Activated CD8-positive, alpha-beta T cell treated with anti-CD3 and anti-CD28 coated beads for 36 hours (primary cell): ENCODE measurements at regions not wholly inside any gene's neighbourhood (a gene's known extent, or its start where the extent isn't known, plus 50 kb on each side); places are given as distances from the start of the nearest gene placed in this dataset.
"Not testable (repeated sequence)": the region's sequence is repeated elsewhere in the genome, so short reads cannot be mapped to it uniquely, and the experiment has no call there.

Source experiments
- ATAC-seq: fragments of 200-7000 bp; cut with Tn5 transposase; one replicate; pipeline ENCODE4 v1.10.0; 2021; ENCODE audit warnings: mild to moderate bottlenecking, moderate library complexity
- CTCF ChIA-PET: fragments of 350-600 bp; sonication (Branson Sonifier 250); formaldehyde crosslinking; loops from one replicate; lab custom pipeline; 2021; ENCODE audit warnings: antibody characterized with exemption; lab: Charles Lee
- POLR2A ChIA-PET: fragments of 350-600 bp; sonication (Branson Sonifier 250); formaldehyde crosslinking; loops from one replicate; lab custom pipeline; 2021; ENCODE audit warnings: antibody characterized with exemption; lab: Charles Lee
- DNase-seq: peaks from one replicate; pipeline ENCODE4 v3.0.0-alpha.2; 2020
- H3K27ac Mint-ChIP-seq: one replicate; pipeline ENCODE4 v1.8.0; 2021; ENCODE audit warnings: mild to moderate bottlenecking, mixed read lengths
- H3K27me3 Mint-ChIP-seq: one replicate; pipeline ENCODE4 v1.8.0; 2021; ENCODE audit warnings: mixed read lengths
- H3K36me3 Mint-ChIP-seq: one replicate; pipeline ENCODE4 v1.8.0; 2021; ENCODE audit warnings: low read depth, mixed read lengths
- H3K4me1 Mint-ChIP-seq: one replicate; pipeline ENCODE4 v1.8.0; 2021; ENCODE audit warnings: low read depth, mixed read lengths
- H3K4me3 Mint-ChIP-seq: one replicate; pipeline ENCODE4 v1.8.0; 2021; ENCODE audit warnings: mild to moderate bottlenecking, moderate library complexity, mixed read lengths
- H3K9me3 Mint-ChIP-seq: one replicate; pipeline ENCODE4 v1.8.0; 2021; ENCODE audit warnings: mixed read lengths
- CTCF ChIP-seq: fragments of 200-600 bp; IDR thresholded peaks from one replicate; pipeline ENCODE4 v1.8.0; 2022; ENCODE audit warnings: antibody characterized with exemption, mild to moderate bottlenecking
- intact Hi-C: fragments of 100-400 bp; cut with micrococcal nuclease; formaldehyde crosslinking; loops from one replicate; pipeline ENCODE4 v1.10.0; 2022

DNA sequence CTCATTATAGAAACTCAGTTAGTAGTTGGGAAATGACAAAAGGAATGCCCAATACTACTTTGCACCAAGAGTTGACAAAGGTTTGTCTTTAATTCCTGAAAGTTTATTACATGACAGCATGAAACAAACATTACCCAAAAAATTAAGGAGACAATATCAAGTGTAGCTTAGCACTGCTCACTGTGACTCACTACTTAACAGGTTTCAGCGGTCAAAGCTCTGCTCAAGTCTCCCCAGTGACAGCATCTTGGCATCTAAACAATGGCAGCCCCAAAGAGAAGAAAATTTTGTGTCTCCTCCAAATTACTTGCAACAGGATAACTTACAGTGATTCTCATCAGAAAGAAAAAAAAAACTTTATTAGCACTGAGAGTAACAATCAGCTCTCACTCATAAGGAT is 1030.2 kb downstream of the EFNA5 start:
- TF ChIP-seq CTCF: no peak
- H3K27me3 Mint-ChIP-seq: no peaks in the 10 kb centered on the region
- intact Hi-C loops: no loop called here
- H3K9me3 Mint-ChIP-seq: peaks cover 7% of the 10 kb centered on the region
- no peaks in the 10 kb centered on the region for H3K4me1 Mint-ChIP-seq
- DNase-seq: no peak
- ChIA-PET CTCF (interaction anchor here (0.6 kb wide), 1 partner anchor 601 kb away, joined by 3 read pairs; no protein-coding TSS in a partner anchor), POLR2A (no interaction called here)
- H3K4me3 Mint-ChIP-seq: no peak overlapping the region
- no peak for ATAC-seq
- H3K36me3 Mint-ChIP-seq: no peaks in the 10 kb centered on the region
- H3K27ac Mint-ChIP-seq: no peak overlapping the region

- intact Hi-C loops: no loop called here
- POLR2A ChIA-PET: no interaction called here
- TF ChIP-seq CTCF: no peak
These were observed 1031.2 kb downstream of the EFNA5 start for GRCh38 chr5:106639488-106639887.

GRCh38 chr5:106637275-106637674 is 1033.5 kb downstream of the EFNA5 start:
- H3K27ac Mint-ChIP-seq: no peak overlapping the region
- DNase-seq: no peak
- no peak overlapping the region for H3K4me3 Mint-ChIP-seq
- intact Hi-C loops: no loop called here
- peaks cover 7% of the 10 kb centered on the region for H3K9me3 Mint-ChIP-seq
- no peaks in the 10 kb centered on the region for H3K27me3 Mint-ChIP-seq
- H3K36me3 Mint-ChIP-seq: no peaks in the 10 kb centered on the region
- no peaks in the 10 kb centered on the region for H3K4me1 Mint-ChIP-seq
- ChIA-PET CTCF (no interaction called here), POLR2A (no interaction called here)
- TF ChIP-seq CTCF: no peak
- no peak for ATAC-seq

More at GRCh38 chr5:106639488-106639887, 1031.2 kb downstream of the EFNA5 start:
- no peak overlapping the region for H3K27ac Mint-ChIP-seq
- H3K36me3 Mint-ChIP-seq: no peaks in the 10 kb centered on the region
- ATAC-seq (no peak), DNase-seq (no peak)
- no peaks in the 10 kb centered on the region for H3K4me1 Mint-ChIP-seq
- H3K27me3 Mint-ChIP-seq: no peaks in the 10 kb centered on the region
- H3K4me3 Mint-ChIP-seq: no peak overlapping the region
- H3K9me3 Mint-ChIP-seq: peaks cover 7% of the 10 kb centered on the region
- CTCF ChIA-PET: no interaction called here

DNA sequence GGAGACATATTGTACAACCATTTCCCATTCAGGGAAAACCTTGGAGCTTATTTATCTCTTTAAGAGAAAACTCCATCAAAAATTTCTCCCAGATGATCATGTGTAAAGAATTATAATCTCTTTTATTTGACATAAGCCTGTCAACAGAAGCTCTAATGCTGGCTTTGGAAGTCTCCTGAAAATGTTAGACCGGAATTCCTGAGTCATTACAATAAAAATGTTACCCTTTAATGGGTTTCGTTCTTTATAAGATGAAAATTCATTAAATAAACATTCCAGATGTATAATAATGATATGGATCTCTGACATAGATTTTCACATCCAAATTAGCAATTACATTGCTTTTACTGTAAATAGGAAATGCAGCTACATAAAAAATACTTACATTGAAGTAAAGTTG is 1036.4 kb downstream of the EFNA5 start:
- TF ChIP-seq CTCF: no peak
- H3K36me3 Mint-ChIP-seq: no peaks in the 10 kb centered on the region
- DNase-seq (no peak), ATAC-seq (no peak)
- H3K9me3 Mint-ChIP-seq: peaks cover 5% of the 10 kb centered on the region
- intact Hi-C loops: no loop called here
- H3K4me3 Mint-ChIP-seq: no peak overlapping the region
- H3K4me1 Mint-ChIP-seq: no peaks in the 10 kb centered on the region
- H3K27ac Mint-ChIP-seq: no peak overlapping the region
- ChIA-PET CTCF (no interaction called here), POLR2A (interaction anchor here (1.0 kb wide), 1 partner anchor 154 kb away, joined by 3 read pairs; no protein-coding TSS in a partner anchor)
- no peaks in the 10 kb centered on the region for H3K27me3 Mint-ChIP-seq

- ChIA-PET POLR2A (no interaction called here), CTCF (no interaction called here)
- ATAC-seq (no peak), DNase-seq (no peak)
- Mint-ChIP-seq H3K9me3 (peaks cover 5% of the 10 kb centered on the region), H3K36me3 (no peaks in the 10 kb centered on the region), H3K27me3 (no peaks in the 10 kb centered on the region), H3K4me1 (no peaks in the 10 kb centered on the region), H3K4me3 (no peak overlapping the region), H3K27ac (no peak overlapping the region)
- intact Hi-C loops: no loop called here
- TF ChIP-seq CTCF: no peak
These were observed 1036.9 kb downstream of the EFNA5 start for GRCh38 chr5:106633825-106634224.

GRCh38 chr5:106628456-106628855 is 1042.3 kb downstream of the EFNA5 start:
- H3K9me3 Mint-ChIP-seq, DNase-seq, H3K36me3 Mint-ChIP-seq, ATAC-seq, POLR2A ChIA-PET, H3K4me3 Mint-ChIP-seq, H3K4me1 Mint-ChIP-seq, H3K27me3 Mint-ChIP-seq, H3K27ac Mint-ChIP-seq, intact Hi-C loops, CTCF ChIA-PET: not testable (repeated sequence)
